Fibroblast of skin of left quadriceps (primary cell): ENCODE measurements at regions not wholly inside any gene's neighbourhood (a gene's known extent, or its start where the extent isn't known, plus 50 kb on each side); places are given as distances from the start of the nearest gene placed in this dataset.
"Not testable (repeated sequence)": the region's sequence is repeated elsewhere in the genome, so short reads cannot be mapped to it uniquely, and the experiment has no call there.

Experiments
- DNase-seq, 2 experiments: peaks; one replicate each; pipeline ENCODE4 v3.0.0-alpha.2; 2013; ENCODE audit warnings: low read depth in 2 of 2

DNA sequence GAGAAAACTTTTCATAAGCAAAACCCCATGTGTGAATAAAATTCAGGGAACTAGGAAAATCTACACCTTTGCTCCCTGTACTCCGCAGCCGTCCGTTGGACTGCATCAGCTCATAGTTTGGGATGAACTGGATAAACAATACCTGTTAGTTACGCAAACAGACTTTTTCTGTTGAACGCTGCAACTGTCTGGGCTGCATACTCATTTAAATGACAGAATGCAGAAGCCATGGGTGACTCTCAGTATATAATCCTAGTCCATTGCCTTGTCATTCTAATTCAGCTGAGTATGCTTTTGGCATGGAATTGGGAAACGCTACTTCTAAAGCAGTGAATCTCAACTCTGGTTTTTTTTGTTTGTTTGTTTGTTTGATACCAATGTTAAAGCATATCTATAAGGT, 151.6 kb downstream of the SLITRK1 start:
- DNase-seq = no peak

- DNase-seq = no peak
Observed at GRCh38 chr13:83722443-83722842, 159.8 kb downstream of the SLITRK1 start.

DNA sequence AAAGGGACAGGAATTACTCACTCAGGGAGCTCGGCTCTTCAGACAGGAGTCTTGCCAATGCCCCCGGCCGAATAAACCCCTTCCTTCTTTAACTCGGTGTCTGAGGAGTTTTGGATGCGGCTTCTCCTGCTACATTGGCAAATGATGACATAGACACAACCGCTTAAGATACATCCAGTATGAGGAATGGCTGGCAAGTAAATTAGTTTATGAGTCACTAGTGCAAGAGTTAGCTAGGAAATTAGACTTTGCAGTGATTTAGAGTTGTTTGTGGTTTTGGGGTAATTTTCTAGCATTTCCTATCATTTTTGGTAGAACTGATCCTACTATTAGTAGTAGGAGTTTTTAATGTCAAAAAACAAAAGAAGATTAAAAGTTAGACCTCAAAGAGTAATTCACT, 166.2 kb downstream of the SLITRK1 start:
- peak; percentile 18 to 29 for DNase-seq

- no peak for DNase-seq
Observed at GRCh38 chr13:83714236-83714635, 168.0 kb downstream of the SLITRK1 start.

GRCh38 chr13:83710133-83710515, 172.2 kb downstream of the SLITRK1 start:
- DNase-seq = no peak

- no peak for DNase-seq
Observed at GRCh38 chr13:83709426-83710132, 172.7 kb downstream of the SLITRK1 start.

DNA sequence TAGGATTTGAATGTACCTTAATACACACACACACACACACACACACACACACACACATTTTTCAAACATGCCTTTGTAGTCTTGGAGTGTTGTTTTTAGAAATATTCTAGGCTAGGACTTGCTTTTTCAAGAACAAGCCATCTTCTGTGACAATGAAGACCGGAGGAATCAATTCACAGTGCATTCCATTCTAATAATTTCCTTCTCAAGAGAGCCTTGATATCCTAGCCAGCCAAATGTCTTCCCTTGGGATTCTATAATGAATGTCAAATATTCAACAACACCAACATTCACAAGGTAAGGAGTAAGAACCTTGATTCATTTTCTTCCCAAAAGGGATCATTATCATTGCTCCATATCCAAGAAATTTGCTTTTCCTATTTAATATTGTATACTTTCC, 180.3 kb downstream of the SLITRK1 start:
- no peak for DNase-seq

DNA sequence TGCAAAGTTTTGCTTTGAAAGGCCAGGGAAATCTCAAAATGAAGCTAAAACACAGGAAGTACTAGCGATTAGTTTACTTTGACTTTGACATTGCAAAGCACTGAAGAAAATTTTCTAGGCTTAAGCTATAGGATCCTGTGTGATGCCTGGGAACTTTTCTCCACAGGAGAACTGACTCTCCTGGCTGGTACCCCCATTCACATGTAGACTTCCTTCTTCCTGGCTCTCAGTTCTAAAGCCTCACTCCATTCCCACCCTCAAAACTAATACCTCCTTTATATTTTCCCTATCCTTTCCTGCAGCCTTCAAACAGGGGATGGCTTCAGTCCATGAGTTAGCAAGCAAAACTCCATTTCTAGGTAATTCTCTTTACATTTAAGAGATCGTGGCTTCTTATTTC, 189.5 kb downstream of the SLITRK1 start:
- no peak for DNase-seq

DNA sequence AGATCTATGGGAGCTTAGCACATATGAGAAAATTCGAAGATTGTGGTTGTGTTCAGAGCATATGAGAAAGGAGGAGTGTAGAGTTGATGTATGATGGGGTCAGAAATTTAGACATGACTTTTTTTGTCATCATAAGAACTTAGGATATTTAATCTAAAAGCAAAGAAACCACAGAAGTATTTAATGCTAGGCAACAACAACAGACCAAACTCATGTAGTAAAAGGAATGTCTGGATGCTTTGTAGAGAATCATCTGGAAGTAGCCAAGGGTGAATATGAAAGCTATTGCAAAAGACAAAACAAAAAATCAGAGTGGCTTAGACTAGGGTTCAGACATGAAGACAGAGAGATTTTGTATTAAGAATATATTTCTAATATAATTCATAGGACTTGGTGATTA, 190.3 kb downstream of the SLITRK1 start:
- peak; percentile 8 to 9 for DNase-seq

DNA sequence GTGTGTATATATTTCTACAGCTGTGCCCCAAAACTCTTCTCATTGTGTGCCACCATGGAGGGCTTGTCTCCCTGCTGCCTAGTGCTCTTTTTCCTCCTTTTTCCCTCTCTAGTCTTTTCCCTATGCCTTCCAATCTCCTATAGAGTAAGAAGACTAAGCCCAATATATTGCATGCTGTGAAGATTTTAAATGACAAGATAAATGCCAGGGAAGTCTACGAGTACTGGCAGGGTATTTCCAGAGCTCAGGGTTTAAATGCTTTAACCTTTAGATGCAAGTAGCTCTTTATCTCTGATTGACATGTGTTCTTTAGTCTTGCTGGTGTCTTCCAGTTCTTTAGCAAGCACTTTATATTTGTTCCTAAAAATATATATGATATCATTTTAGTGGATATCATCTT, 200.7 kb downstream of the SLITRK1 start:
- DNase-seq = no peak

GRCh38 chr13:83677985-83678384, 204.3 kb downstream of the SLITRK1 start:
- no peak for DNase-seq

DNA sequence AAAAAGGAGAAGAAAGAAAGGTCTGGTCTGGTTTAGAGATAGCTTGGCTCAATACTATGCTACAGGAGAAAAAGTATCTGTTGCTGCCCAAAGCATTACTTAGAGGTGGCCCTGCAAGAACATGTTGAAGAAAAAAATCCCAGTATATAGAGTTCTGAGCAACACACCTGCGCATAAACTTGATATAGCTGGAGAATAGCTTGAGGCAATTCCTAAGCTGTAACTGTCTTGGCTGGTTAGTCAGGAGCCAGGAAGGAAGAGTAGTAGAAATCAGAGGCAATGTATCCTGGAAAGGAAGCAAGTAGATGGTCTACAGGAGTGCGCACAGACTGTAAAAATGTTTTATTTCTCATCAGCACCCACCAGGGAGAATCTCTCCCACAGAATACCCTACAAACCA, 209.7 kb downstream of the SLITRK1 start:
- no peak for DNase-seq

- no peak for DNase-seq
Observed at GRCh38 chr13:83667606-83668005, 214.7 kb downstream of the SLITRK1 start.

- peak; percentile 27 to 34 for DNase-seq
Observed at GRCh38 chr13:83666141-83666540, 216.1 kb downstream of the SLITRK1 start.

DNA sequence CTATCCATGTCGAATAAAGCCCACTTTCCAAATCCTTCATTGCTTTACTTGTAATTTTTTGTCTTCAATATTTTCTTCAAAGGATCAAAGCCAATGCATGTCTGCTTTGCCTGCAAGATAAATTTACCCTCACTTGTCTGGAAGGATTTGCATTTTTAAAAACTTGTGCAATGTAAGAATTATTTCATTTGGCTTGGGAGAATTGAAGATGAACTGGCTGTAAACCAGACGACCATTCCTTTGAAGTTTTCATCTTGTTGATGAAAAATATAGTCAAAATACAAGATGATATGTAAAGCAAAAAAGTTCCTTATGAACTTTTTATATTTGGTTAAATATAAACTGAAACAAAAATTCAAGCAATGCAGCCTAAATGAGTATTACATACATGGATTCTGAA, 225.0 kb downstream of the SLITRK1 start:
- no peak for DNase-seq

DNA sequence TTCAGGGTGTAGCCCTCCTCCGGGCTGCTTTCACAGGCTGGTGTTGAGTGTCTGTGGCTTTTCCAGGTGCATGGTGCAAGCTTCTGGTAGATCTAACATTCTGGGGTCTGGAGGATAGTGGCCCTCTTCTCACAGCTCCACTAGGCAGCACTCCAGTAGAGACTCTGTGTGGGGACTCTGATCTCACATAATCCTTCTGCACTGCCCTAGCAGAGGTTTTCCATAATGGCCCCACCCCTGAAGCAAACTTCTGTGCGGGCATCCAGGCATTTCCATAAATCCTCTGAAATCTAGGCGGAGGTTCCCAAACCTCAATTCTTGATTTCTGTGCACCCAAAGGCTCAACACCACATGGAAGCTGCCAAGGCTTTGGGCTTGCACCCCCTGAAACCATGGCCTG, 239.7 kb downstream of the SLITRK1 start:
- not testable (repeated sequence) for DNase-seq

DNA sequence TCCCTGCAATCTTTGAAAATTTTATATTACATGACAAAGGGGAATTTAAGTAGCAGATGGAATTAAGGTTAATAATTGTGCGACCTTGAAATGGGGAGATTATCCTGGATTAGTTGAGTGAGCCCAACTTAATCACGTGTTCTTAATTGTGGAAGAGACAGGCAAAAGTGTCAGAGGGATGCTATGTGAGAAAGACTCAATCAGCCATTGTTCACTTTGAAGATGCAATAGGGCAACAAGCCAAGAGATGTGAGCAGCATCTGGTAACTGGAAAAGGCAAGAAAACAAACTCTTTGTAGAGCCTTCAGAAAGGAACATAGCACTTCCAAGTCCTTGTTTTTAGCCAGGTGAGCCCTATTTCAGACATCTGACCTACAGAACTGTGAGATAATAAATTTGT, 247.7 kb downstream of the SLITRK1 start:
- DNase-seq = no peak

DNA sequence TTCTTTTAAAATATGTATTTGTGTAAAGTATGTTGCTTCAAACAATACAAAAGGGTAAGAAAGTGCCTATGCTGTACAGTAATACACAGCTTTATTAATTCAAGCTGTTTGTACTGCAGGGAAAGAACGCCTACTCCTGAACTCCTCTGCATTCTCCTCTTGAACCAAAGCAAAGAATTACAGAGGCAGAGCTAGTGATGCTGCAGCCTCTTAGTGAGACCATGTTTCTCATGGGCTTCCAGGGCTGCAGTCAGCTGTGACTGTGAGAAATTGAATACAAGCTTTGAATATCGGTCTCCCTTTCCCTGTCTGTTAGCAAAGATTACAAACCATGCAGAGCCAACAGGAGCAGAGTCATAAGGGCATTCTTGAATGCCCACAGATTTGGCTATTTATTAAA, 248.5 kb downstream of the SLITRK1 start:
- no peak for DNase-seq

DNA sequence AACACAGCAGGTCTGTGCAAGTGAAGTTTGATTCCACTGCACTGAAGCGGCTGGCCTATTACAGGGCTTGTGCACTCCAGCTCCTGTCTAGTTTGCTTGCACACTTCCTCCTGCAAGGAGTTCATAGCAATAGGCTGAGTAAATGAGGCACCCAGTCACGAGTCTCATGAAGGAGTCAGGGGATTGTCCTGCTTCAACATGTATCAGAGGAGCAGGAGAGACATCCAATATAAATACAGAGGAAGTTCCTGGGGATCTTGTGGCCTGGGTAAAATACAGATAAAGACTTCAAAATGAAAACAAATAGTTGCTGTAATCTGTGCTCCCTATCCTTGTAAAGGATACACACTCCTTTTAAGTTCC, 259.9 kb downstream of the SLITRK1 start:
- no peak for DNase-seq

DNA sequence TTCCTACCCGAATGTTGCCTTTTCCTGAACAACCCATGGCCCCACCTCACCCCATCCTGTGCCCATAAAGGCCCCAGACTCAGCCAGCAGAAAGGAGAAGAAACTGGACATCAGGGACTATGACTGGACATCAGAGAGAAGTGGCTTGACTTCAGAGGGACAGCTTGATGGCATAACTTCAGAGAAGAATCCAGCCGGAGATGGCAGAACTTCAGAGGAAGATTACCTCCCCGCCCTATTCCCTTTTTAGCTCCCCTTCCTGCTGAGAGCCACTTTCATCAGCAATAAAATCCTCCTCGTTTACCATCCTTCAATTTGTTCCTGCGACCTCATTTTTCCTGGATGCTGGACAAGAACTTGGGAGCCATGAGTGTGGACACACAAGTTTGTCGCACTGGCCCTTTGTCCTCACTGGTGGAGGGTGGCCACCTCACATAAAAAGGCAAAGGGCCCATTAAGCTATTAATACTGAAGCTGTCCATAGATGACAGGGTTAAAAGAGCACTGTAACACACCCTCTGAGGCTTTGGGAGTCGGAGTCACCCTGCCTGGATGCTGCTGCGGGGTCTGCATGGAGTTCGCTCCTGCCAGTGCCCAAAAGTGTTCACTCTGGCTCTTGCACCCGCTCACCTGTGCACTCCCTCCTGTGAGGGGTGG, 260.4 kb downstream of the SLITRK1 start:
- DNase-seq = no peak

GRCh38 chr13:83620530-83621220, 261.6 kb downstream of the SLITRK1 start:
- peak in 1 of 2 experiments; percentile 2 for DNase-seq

DNA sequence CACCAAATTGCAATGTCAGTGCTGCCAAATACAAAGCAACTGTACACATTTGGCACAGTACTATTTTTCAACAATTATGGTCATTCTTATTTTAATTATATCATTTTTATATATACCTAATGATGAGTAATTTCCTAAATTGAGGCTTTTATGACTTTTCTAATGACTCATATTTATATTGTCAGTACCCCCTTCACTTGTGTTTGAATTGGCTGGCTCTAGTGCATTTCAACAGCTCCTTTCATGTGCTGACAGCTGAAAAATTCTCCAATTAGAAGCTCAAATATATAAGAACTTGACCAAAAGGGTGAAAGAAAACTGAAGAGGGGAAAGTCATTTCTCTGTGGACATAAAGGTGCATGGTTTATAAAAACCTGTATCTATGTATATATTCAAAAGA, 263.3 kb downstream of the SLITRK1 start:
- peak in 1 of 2 experiments; percentile 3 for DNase-seq

DNA sequence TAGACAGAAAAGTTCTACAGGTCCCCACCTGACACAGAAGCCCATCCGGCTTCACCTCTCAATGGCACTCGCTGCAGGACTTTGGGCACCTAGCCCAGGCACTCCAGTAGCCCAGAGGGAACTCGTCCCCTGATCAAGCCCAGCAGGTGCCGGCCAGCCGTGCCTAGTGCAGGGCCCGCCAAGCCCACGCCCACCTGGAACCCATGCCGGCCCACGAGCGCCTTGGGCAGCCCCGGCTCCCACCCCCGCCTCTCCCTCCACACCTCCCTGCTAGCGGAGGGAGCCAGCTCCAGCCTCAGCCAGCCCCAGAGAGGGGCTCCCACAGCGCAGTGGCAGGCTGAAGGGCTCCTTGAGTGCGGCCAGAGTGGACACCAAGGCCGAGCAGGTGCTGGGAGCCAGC, 268.8 kb downstream of the SLITRK1 start:
- no peak for DNase-seq
